Loucy (cell line): ENCODE measurements at regions not wholly inside any gene's neighbourhood (a gene's known extent, or its start where the extent isn't known, plus 50 kb on each side); places are given as distances from the start of the nearest gene placed in this dataset.

ENCODE experiments used
- CTCF ChIP-seq: fragments of 200-600 bp; sonication (generic); conservative IDR thresholded peaks from 2 replicates; pipeline ENCODE4 v1.5.1; 2014; ENCODE audit warnings: mild to moderate bottlenecking, antibody characterized with exemption, low read length
- EZH2phosphoT487 ChIP-seq: fragments of 200-600 bp; IDR thresholded peaks from 2 replicates; pipeline ENCODE4 v1.6.1; 2018; ENCODE audit warnings: antibody characterized with exemption, mild to moderate bottlenecking, moderate library complexity, borderline replicate concordance

GRCh38 chr4:188275686-188276085 is 136.4 kb downstream of the TRIML1 start:
- TF ChIP-seq CTCF, result no peak
- no peak for TF ChIP-seq EZH2phosphoT487
